ENCODE measurements at regions not wholly inside any gene's neighbourhood (a gene's known extent, or its start where the extent isn't known, plus 50 kb on each side); places are given as distances from the start of the nearest gene placed in this dataset.

- DNase-seq (ENCODE audit: low read depth, low spot score): no peak
- no peak for FAIRE-seq
- no peak overlapping the region for H3K9ac ChIP-seq (ENCODE audit: control insufficient read depth, extremely low read depth, insufficient read depth, low read length)
- TF ChIP-seq CTCF (optimal IDR thresholded peaks at IDR 0.05 in 1 of 3, IDR thresholded peaks at IDR 0.05 in 1 of 3, conservative IDR thresholded peaks at IDR 0.05 in 1 of 3; ENCODE audit: extremely low read depth in 1 of 3, insufficient read depth in 2 of 3, low read length in 3 of 3) (no peak), EZH2 (IDR thresholded peaks at IDR 0.05; ENCODE audit: low read length) (no peak)
- H3K9me1 ChIP-seq (ENCODE audit: control insufficient read depth, extremely low read depth, insufficient read depth, low read length): no peaks in the 10 kb centered on the region
- no peaks in the 10 kb centered on the region for H3K27me3 ChIP-seq (ENCODE audit: control insufficient read depth, extremely low read depth, insufficient read depth, low read length)
- H4K20me1 ChIP-seq (ENCODE audit: control insufficient read depth, extremely low read depth, insufficient read depth, low read length): no peaks in the 10 kb centered on the region
- H3K36me3 ChIP-seq (ENCODE audit: control insufficient read depth in 2 of 2, extremely low read depth in 1 of 2, insufficient read depth in 2 of 2, low read length in 2 of 2): no peaks in the 10 kb centered on the region
- H3K4me2 ChIP-seq (ENCODE audit: control insufficient read depth, extremely low read depth, insufficient read depth, low read depth, low read length): no peak overlapping the region
- H3K9me3 ChIP-seq (ENCODE audit: control insufficient read depth, low read depth, low read length): no peaks in the 10 kb centered on the region
- dilution Hi-C loops (cut with MboI; ENCODE audit: extremely low pct_ligation_motif_present, low sequenced_read_pairs): no loop called here
- H3K4me3 ChIP-seq (ENCODE audit: control insufficient read depth in 2 of 3, extremely low read depth in 1 of 3, insufficient read depth in 2 of 3, low read depth in 1 of 3, low read length in 3 of 3): no peak overlapping the region
- H3K27ac ChIP-seq (ENCODE audit: control insufficient read depth, insufficient read depth, low read length): no peak overlapping the region
- H3K4me1 ChIP-seq (ENCODE audit: control insufficient read depth, extremely low read depth, insufficient read depth, low read length): no peaks in the 10 kb centered on the region
- H2AFZ ChIP-seq (ENCODE audit: control insufficient read depth, low read length): no peak overlapping the region
- H3K79me2 ChIP-seq (ENCODE audit: control insufficient read depth, insufficient read depth, low read length): no peaks in the 10 kb centered on the region
Observed at GRCh38 chr4:44098973-44099372, 349.6 kb downstream of the KCTD8 start.

DNA sequence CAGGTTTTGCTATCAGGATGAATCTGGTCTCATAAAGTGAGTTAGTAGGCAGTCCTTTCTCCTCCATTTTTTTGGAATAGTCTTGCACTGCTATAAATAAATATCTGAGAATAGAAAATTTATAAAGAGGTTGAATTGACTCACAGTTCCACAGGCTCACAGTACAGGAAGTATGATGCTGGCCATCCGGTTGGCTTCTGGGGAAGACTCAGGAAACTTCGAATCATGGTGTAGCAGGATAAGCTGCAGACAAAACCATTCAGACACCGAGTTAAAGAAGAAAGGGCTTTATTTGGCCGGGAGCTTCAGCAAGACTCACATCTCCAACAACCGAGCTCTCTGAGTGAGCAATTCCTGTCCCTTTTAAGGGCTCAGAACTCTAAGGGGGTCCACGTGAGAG lies 348.2 kb downstream of the KCTD8 start:
- DNase-seq (ENCODE audit: low read depth, low spot score): no peak

More for the DNA sequence above, 348.2 kb downstream of the KCTD8 start:
- TF ChIP-seq EZH2 (IDR thresholded peaks at IDR 0.05; ENCODE audit: low read length): no peak
- TF ChIP-seq CTCF (optimal IDR thresholded peaks at IDR 0.05 in 1 of 3, IDR thresholded peaks at IDR 0.05 in 1 of 3, conservative IDR thresholded peaks at IDR 0.05 in 1 of 3; ENCODE audit: extremely low read depth in 1 of 3, insufficient read depth in 2 of 3, low read length in 3 of 3): no peak
- Histone ChIP-seq H3K27ac (ENCODE audit: control insufficient read depth, insufficient read depth, low read length) (no peak overlapping the region), H2AFZ (ENCODE audit: control insufficient read depth, low read length) (no peak overlapping the region), H4K20me1 (ENCODE audit: control insufficient read depth, extremely low read depth, insufficient read depth, low read length) (no peaks in the 10 kb centered on the region), H3K9ac (ENCODE audit: control insufficient read depth, extremely low read depth, insufficient read depth, low read length) (no peak overlapping the region), H3K9me1 (ENCODE audit: control insufficient read depth, extremely low read depth, insufficient read depth, low read length) (no peaks in the 10 kb centered on the region), H3K9me3 (ENCODE audit: control insufficient read depth, low read depth, low read length) (no peaks in the 10 kb centered on the region), H3K4me1 (ENCODE audit: control insufficient read depth, extremely low read depth, insufficient read depth, low read length) (no peaks in the 10 kb centered on the region), H3K27me3 (ENCODE audit: control insufficient read depth, extremely low read depth, insufficient read depth, low read length) (no peaks in the 10 kb centered on the region), H3K79me2 (ENCODE audit: control insufficient read depth, insufficient read depth, low read length) (no peaks in the 10 kb centered on the region), H3K4me3 (ENCODE audit: control insufficient read depth in 2 of 3, extremely low read depth in 1 of 3, insufficient read depth in 2 of 3, low read depth in 1 of 3, low read length in 3 of 3) (no peak overlapping the region), H3K36me3 (ENCODE audit: control insufficient read depth in 2 of 2, extremely low read depth in 1 of 2, insufficient read depth in 2 of 2, low read length in 2 of 2) (no peaks in the 10 kb centered on the region), H3K4me2 (ENCODE audit: control insufficient read depth, extremely low read depth, insufficient read depth, low read depth, low read length) (no peak overlapping the region)
- no peak for FAIRE-seq
- dilution Hi-C loops (cut with MboI; ENCODE audit: extremely low pct_ligation_motif_present, low sequenced_read_pairs): no loop called here

All from keratinocyte (primary cell).